Lower leg skin (tissue), 4 donors: ENCODE measurements at regions not wholly inside any gene's neighbourhood (a gene's known extent, or its start where the extent isn't known, plus 50 kb on each side); places are given as distances from the start of the nearest gene placed in this dataset.

ENCODE experiments used
- DNase-seq, 2 donors: peaks; one replicate each; pipeline ENCODE4 v3.0.0-alpha.2; 2019; ENCODE audit warnings: low spot score in 2 of 2
- H3K4me3 ChIP-seq: fragments of 200-600 bp; sonication (generic); 2 replicates; pipeline ENCODE4 v1.5.1; 2017; ENCODE audit warnings: mild to moderate bottlenecking, low read depth; ENCODE audit not compliant: poor library complexity, severe bottlenecking
- CTCF ChIP-seq, 3 donors: fragments of 450-650 bp; IDR thresholded peaks; one replicate each; pipeline ENCODE4 v1.5.1; 2016; ENCODE audit warnings: antibody characterized with exemption in 3 of 3, mild to moderate bottlenecking in 3 of 3, moderate library complexity in 2 of 3
- POLR2A ChIP-seq, 2 donors: fragments of 450-650 bp; IDR thresholded peaks; one replicate each; pipeline ENCODE4 v1.6.1; 2016 to 2017; ENCODE audit warnings: antibody characterized with exemption in 2 of 2, mild to moderate bottlenecking in 1 of 2, moderate library complexity in 1 of 2
- WGBS, 2 donors: methylation state at CpG; one replicate each; pipeline ENCODE4 v1.1.5; 2018; 5-methylcytosine and 5-hydroxymethylcytosine counted together
- intact Hi-C: fragments of 100-400 bp; cut with DNase I; formaldehyde crosslinking; loops from one replicate; pipeline ENCODE4 v1.15.0; 2023; ENCODE audit warnings: low total_unique reads

DNA sequence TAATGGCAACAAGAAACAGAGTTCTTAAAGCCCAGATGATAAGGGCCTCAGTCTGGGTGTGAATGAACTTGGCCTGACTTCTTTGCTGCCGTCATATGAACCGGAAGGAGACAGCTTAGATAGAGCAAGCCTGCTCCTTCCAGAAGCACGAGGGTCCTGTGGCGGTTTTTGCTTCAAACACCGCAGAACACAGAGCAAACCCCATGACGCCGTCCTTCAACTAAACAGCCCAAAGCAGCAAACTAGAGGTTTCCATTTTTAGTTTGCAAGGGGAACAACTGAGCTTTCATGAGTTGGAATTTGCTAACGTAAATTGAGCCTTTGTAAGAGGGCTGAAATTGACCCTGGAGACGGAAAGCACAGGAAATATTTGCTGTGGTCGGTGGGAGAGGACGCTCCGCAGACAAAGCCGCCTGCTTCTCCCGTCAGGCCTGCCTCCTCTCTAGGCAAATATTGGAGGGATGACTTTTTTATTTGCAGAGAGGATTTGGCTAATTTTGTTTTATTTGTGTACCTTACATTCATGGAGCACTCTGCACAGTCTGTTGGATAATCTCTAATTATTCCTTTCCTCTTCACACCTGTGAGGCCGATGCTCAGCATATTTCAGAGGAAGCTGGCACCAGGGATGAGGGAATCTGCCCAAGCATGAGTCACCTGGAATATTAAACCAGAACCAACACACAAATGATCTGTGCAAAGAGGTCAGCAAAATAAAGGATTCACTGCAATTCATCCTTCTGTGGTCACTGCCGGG is 134.0 kb upstream of the NCK2 start:
- 77 to 78% methylated on average over 16 of the region's 16 CpGs for WGBS, 2 donors
- no peak for DNase-seq
- TF ChIP-seq POLR2A (IDR thresholded peaks at IDR 0.05) (no peak), CTCF (IDR thresholded peaks at IDR 0.05) (no peak)
- intact Hi-C loops, result no loop called here
- H3K4me3 ChIP-seq, result no peak overlapping the region

DNA sequence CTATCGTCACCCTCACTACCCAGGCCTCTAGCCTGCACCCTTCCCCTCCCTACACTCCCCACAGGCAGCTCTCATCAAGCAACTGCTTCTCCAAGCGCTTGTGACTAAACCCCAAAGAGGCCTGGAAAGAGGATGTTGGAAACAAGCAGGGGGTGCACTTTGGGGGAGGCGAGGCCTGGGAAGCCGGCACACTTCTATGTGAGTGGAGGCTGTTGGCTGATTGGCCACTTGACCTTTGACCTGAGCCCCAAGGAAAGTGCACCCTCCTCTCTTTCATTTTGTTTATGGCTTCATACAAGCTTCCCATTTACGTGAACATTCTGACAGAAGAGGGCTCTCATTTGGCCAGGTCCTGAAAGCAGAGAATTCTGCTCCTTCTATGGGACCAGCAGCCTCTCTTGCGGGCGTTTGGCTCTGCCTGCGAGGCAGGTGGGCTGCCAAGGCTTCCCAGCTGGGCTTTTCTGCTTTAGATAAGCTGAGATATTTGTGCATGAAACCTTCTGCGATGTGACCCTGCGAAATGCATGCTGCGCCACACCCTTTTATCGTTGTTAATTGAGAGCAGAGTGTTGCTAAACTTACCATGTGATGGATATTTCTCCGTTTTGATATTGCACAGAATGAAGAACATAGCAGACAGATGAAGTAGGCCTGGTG is 134.8 kb upstream of the NCK2 start:
- 86 to 90% methylated on average over 13 of the region's 13 CpGs for WGBS, 2 donors
- TF ChIP-seq POLR2A (IDR thresholded peaks at IDR 0.05) (no peak), CTCF (IDR thresholded peaks at IDR 0.05) (no peak)
- intact Hi-C loops, result no loop called here
- no peak for DNase-seq
- no peak overlapping the region for H3K4me3 ChIP-seq

GRCh38 chr2:105607920-105608504 is 136.7 kb upstream of the NCK2 start:
- no peak for DNase-seq
- WGBS, 2 donors, result 67 to 72% methylated on average over 4 of the region's 4 CpGs
- H3K4me3 ChIP-seq, result no peak overlapping the region
- intact Hi-C loops, result no loop called here
- TF ChIP-seq POLR2A (IDR thresholded peaks at IDR 0.05) (no peak), CTCF (IDR thresholded peaks at IDR 0.05) (no peak)

DNA sequence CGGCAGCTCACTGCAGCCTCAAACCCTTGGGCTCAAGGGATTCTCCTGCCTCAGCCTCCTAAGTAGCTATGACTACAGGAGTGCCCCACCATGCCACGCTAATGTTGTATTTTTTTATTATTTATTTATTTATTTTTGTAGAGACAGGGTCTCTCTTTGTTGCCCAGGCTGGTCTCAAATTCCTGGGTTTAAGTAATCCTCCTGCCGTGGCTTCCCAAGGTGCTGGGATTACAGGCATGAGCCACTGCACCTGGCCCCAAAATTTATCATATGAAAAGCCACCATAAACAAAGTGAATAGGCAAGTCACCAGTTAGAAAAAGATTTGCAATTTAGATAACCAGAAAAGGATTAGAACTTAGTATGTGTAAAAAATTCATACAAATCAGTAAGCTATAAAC is 138.6 kb upstream of the NCK2 start:
- no peak for TF ChIP-seq POLR2A (IDR thresholded peaks at IDR 0.05)
- no peak for TF ChIP-seq CTCF (IDR thresholded peaks at IDR 0.05)
- no peak for DNase-seq
- 86 to 94% methylated on average over 3 of the region's 3 CpGs for WGBS, 2 donors
- intact Hi-C loops, result no loop called here
- H3K4me3 ChIP-seq, result no peak overlapping the region

GRCh38 chr2:105604938-105605337 is 139.8 kb upstream of the NCK2 start:
- intact Hi-C loops, result no loop called here
- H3K4me3 ChIP-seq, result no peak overlapping the region
- no peak for DNase-seq
- WGBS, 2 donors, result 14 to 22% methylated on average over 3 of the region's 3 CpGs
- TF ChIP-seq POLR2A (IDR thresholded peaks at IDR 0.05), result no peak
- TF ChIP-seq CTCF (IDR thresholded peaks at IDR 0.05), result no peak
